ENCODE measurements at regions not wholly inside any gene's neighbourhood (a gene's known extent, or its start where the extent isn't known, plus 50 kb on each side); places are given as distances from the start of the nearest gene placed in this dataset.

DNA sequence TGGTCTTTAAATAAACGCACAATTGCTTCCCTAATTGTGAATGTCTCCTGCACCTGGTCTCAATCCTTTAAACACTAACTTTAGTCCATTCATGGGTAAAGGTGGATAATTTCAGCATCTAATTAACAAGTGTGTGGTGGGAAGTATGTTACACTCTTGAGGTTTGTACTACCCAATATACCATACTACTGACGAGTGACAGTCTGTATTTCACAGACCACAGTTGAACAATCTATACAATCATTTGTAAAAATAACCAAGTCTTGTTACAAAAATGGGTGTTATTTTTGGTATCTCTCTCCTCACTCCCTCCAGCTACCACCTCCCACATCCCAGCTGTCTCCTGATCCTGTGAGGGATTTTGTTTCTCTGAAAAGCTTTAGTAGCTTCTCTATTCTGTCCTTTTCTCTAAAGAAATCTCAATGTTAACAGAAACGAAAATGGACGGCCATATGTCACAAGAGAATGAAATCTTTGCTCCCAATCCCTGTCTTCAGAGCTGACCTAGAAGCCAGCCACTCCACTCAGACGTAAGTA is 62.3 kb upstream of the ZNF366 start:
- TF ChIP-seq POLR2A (IDR thresholded peaks at IDR 0.05) = no peak
- TF ChIP-seq, protein P1, sequence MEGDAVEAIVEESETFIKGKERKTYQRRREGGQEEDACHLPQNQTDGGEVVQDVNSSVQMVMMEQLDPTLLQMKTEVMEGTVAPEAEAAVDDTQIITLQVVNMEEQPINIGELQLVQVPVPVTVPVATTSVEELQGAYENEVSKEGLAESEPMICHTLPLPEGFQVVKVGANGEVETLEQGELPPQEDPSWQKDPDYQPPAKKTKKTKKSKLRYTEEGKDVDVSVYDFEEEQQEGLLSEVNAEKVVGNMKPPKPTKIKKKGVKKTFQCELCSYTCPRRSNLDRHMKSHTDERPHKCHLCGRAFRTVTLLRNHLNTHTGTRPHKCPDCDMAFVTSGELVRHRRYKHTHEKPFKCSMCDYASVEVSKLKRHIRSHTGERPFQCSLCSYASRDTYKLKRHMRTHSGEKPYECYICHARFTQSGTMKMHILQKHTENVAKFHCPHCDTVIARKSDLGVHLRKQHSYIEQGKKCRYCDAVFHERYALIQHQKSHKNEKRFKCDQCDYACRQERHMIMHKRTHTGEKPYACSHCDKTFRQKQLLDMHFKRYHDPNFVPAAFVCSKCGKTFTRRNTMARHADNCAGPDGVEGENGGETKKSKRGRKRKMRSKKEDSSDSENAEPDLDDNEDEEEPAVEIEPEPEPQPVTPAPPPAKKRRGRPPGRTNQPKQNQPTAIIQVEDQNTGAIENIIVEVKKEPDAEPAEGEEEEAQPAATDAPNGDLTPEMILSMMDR (IDR thresholded peaks at IDR 0.05) = no peak

All from breast epithelium (tissue), 3 donors.